ENCODE measurements at regions not wholly inside any gene's neighbourhood (a gene's known extent, or its start where the extent isn't known, plus 50 kb on each side); places are given as distances from the start of the nearest gene placed in this dataset.

DNA sequence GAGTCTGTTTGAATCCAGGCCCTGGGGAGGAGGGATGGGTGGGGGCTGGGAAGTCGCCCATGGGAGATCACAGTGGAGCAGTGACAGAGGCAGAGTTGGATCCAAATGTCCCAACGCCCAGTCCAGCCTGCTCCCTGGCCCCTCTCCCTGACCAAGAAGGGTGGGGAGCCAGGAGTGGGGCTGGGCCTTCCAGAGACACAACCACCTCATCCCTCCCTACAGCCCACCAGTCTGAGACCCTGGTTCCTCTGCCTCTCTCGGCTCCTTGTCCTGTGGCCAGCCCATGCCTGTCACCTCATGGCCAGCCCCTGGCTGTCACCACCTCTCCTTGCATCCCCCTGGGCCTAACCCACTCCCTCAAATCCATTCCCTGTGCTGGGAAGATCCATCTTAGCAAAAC, 71.2 kb upstream of the PRR5 start:
- no peaks in the 10 kb centered on the region for H4K20me1 ChIP-seq
- no peaks in the 10 kb centered on the region for H3K36me3 ChIP-seq
- H3K27me3 ChIP-seq: no peaks in the 10 kb centered on the region
- no peak overlapping the region for H3K4me2 ChIP-seq
- TF ChIP-seq Cebpa-rat (IDR thresholded peaks at IDR 0.05): no peak
- H3K9me3 ChIP-seq: peaks cover 7% of the 10 kb centered on the region; the same call in 1 of the 2 replicates
- H3K4me3 ChIP-seq: no peak overlapping the region
- H3K4me1 ChIP-seq: peaks cover 34% of the 10 kb centered on the region
- no peak overlapping the region for H3K9ac ChIP-seq
- H3K27ac ChIP-seq: no peak overlapping the region

DNA sequence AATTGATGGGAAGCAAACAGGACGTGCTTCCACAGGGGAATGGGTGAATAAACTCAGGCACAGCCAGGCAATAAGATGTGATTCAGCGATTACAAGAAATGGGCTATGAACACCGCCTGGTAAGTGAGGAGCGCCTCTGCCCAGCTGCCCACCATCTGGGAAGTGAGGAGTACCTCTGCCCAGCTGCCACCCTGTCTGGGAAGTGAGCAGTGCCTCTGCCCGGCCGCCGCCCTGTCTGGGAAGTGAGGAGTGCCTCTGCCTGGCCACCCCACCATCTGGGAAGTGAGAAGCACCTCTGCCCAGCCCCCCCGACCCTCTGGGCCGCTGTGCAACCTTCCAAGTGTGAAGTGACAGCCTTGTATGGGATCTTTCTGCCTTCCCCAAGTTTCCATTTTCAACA, 73.2 kb upstream of the PRR5 start:
- Histone ChIP-seq H3K36me3 (no peaks in the 10 kb centered on the region), H3K4me3 (no peak overlapping the region), H3K9me3 (peaks cover 7% of the 10 kb centered on the region; the same call in 1 of the 2 replicates), H3K27ac (no peak overlapping the region), H3K4me2 (no peak overlapping the region), H3K4me1 (peaks cover 21% of the 10 kb centered on the region), H3K9ac (no peak overlapping the region), H3K27me3 (no peaks in the 10 kb centered on the region), H4K20me1 (no peaks in the 10 kb centered on the region)
- TF ChIP-seq Cebpa-rat (IDR thresholded peaks at IDR 0.05): no peak

DNA sequence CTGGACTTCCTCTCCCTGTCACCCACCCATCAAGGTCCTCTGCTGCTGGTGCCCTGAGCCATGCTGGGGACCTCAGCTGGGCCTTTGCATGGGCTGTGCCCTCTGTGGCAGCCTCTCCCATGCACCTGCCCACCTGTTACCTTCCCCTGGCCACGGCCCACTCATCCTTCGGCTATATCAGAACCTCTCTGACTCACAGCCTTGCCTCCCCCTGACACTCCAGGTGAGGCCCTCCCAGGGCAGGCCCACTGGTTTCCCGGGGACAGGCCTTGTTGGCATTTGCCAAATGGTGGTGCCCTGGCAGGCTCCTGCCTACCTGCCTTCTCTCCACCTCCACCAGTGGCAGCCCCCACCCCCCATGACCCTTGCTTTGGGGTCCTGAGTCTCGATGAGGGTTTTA, 73.7 kb upstream of the PRR5 start:
- no peak overlapping the region for H3K9ac ChIP-seq
- H3K9me3 ChIP-seq: peaks cover 7% of the 10 kb centered on the region; the same call in 1 of the 2 replicates
- H4K20me1 ChIP-seq: no peaks in the 10 kb centered on the region
- H3K4me3 ChIP-seq: no peak overlapping the region
- no peaks in the 10 kb centered on the region for H3K27me3 ChIP-seq
- H3K36me3 ChIP-seq: no peaks in the 10 kb centered on the region
- H3K4me2 ChIP-seq: no peak overlapping the region
- TF ChIP-seq Cebpa-rat (IDR thresholded peaks at IDR 0.05): no peak
- H3K4me1 ChIP-seq: peaks cover 21% of the 10 kb centered on the region
- no peak overlapping the region for H3K27ac ChIP-seq

DNA sequence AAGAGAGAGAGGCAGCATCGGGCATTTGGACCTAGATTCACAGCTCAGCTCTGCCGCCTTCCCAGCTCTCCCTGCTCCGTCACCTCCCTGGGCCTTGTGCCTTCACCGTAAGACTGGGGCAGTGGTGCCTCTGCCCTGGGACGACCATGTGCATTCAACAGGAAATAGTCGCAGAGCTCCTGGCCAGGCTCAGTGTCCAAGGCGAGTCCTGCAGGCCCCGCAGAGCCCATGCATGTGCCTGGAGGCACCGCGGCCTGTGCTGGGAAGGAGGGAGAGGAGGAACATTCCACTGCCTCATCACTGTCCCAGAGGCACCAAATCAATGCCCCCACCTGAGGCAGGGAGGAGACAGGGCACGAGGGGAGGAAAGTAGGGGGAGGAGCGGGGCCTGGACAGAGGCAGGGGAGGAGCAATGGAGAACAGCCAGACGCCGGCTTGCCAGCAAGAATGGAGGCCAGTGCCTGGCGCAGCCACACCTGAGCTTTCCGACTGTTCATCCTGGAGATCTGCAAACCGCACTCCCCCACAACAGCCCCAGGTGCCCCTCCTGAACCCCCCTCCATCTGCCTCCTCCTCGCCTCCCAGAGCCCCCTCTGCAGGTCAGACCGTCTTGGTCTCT, 74.4 kb upstream of the PRR5 start:
- no peak for TF ChIP-seq Cebpa-rat (IDR thresholded peaks at IDR 0.05)
- Histone ChIP-seq H3K27ac (no peak overlapping the region), H3K36me3 (no peaks in the 10 kb centered on the region), H3K4me3 (no peak overlapping the region), H4K20me1 (no peaks in the 10 kb centered on the region), H3K9ac (no peak overlapping the region), H3K9me3 (peaks cover 7% of the 10 kb centered on the region; the same call in 1 of the 2 replicates), H3K4me2 (no peak overlapping the region), H3K27me3 (no peaks in the 10 kb centered on the region), H3K4me1 (peaks cover 15% of the 10 kb centered on the region)

DNA sequence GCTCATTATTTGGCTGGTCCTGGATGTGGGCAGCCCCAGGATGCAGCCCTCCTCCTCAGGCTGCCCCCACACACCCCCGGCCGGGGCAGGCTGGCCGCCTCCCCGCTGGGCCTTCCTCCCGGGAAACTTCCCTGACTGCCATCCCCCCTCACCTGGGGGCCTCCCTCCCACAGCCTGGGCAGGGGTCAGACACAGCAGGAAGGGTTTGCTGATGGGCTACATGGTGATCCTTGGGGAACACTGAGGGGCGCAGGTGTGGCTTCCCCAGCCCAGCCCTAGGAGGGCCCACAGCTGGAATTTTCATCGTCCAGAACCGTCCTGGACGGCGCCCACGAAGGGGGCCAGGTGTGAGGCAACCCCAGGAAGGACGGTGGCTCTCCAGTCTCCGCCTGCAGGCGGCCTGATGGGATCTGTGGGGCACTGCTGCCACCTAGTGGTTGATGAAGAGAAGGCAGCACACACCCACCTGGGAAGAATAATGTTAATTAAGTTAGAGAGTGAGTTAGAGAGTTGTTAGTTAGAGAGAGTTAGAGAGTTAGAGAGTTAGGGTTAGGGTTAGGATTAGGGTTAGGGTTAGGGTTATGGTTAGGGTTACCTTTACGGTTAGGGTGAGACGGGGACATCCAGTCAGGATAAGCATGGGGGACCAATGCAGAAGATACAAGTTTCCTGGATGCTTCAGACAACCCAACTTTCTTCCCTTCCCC, 75.9 kb upstream of the PRR5 start:
- Histone ChIP-seq H3K4me3 (no peak overlapping the region), H3K27me3 (no peaks in the 10 kb centered on the region), H4K20me1 (no peaks in the 10 kb centered on the region), H3K4me1 (peaks cover 13% of the 10 kb centered on the region), H3K36me3 (no peaks in the 10 kb centered on the region), H3K9ac (no peak overlapping the region), H3K4me2 (peak overlapping the region; percentile 36; the same call in 1 of the 2 replicates), H3K9me3 (0 out of 2 replicates have a peak, but pooled peaks cover 3% of the 10 kb centered on the region), H3K27ac (no peak overlapping the region)
- TF ChIP-seq Cebpa-rat (IDR thresholded peaks at IDR 0.05): 0 out of 2 replicates have a peak, but pooled peaks have one; percentile 28

DNA sequence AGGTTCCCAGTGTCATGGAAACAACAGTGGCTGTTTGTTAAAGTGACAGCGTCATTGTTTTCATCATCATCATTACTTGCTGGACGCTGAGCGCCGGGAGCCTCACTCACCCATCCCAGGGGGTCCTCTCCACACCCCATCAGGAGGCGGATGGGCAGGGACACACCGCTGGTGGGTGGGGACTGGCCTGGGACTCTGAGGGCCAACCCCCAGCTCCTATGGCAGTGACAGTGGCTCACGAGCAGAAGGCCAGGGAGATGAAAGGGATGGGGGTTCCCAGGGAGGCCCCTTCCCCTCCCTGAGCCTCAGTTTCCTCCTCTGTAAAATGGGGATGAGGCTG, 76.6 kb upstream of the PRR5 start:
- Histone ChIP-seq H3K27ac (no peak overlapping the region), H4K20me1 (no peaks in the 10 kb centered on the region), H3K9me3 (no peaks in the 10 kb centered on the region), H3K27me3 (no peaks in the 10 kb centered on the region), H3K4me3 (no peak overlapping the region), H3K36me3 (no peaks in the 10 kb centered on the region), H3K4me2 (no peak overlapping the region), H3K9ac (no peak overlapping the region), H3K4me1 (peaks cover 20% of the 10 kb centered on the region)
- TF ChIP-seq Cebpa-rat (IDR thresholded peaks at IDR 0.05): no peak

DNA sequence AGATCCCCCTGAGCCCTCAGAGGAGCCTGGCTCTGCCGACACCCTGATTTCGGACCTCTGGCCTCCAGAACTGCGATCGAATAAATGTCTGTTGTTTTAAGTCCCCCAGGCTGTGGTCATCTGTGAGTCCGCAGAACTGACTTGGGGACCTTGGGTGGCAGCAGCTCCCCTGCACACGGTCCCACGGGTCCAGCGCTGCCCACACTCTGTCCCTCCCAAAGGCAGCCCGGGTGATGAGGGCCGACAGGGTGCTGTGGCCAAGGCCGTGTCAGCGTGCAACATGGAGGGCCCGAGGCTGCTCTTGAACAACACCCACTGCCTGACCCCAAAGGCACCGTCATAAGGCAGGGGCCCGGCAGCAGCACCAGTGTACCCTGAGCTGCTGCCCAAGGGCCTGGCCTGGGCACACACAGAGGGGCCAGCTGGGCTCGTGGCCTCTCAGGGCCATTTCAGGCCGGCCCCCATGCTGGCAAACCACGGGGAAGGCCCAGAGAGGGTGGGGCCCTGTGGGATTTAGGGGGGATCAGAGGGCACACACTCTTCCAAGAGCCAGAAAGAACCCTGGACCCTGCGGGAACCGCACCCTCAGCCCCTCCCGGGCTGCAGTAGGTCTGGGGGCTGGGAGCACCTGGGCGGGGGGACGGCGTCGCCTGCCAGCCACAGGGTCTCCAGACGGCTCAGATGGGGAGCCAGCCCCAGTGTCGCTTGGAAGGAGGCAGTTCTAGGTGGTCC, 77.1 kb upstream of the PRR5 start:
- Histone ChIP-seq H3K9ac (no peak overlapping the region), H3K36me3 (no peaks in the 10 kb centered on the region), H3K27me3 (no peaks in the 10 kb centered on the region), H3K27ac (no peak overlapping the region), H3K4me3 (no peak overlapping the region), H3K4me1 (peaks cover 25% of the 10 kb centered on the region), H3K4me2 (no peak overlapping the region), H3K9me3 (no peaks in the 10 kb centered on the region), H4K20me1 (no peaks in the 10 kb centered on the region)
- no peak for TF ChIP-seq Cebpa-rat (IDR thresholded peaks at IDR 0.05)

DNA sequence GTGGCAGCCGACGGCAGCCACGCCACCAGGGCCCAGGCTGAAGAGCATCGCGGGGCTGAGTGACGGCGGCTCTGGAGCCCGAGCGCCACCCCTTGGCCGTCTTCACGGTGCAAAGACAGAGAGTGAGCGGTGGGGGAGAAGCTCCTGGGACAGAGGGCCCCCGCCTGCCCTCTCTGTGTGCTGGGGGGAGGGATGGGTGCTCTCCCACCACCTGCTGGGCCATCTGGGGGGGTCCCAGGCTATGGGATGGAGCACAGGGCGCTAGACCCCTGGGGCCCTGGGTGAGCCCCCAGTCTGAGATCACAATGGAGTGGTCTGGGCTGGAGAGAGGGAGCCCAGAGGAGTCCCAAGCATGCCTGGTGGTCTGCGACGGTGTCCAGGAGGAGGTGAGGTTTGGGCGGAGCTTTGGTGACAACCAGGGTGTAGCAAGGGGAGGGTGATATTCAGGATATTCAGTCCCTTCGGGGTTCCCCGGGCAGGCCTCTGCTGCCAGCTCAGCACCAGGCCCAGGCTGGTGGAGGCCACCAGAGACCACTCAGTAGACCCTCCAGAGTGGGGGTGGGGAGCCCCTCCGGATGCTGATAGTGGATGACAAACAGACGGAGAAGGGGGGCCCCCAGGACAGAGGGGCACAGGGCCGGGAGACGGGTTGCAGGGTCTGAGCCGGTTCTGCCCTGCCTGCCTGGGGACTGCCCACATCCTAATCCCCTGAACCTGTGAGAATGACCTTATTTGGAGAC, 78.1 kb upstream of the PRR5 start:
- no peak for TF ChIP-seq Cebpa-rat (IDR thresholded peaks at IDR 0.05)
- Histone ChIP-seq H3K4me2 (no peak overlapping the region), H3K9me3 (no peaks in the 10 kb centered on the region), H3K4me1 (peaks cover 32% of the 10 kb centered on the region), H3K27ac (no peak overlapping the region), H3K4me3 (no peak overlapping the region), H3K9ac (no peak overlapping the region), H3K27me3 (no peaks in the 10 kb centered on the region), H4K20me1 (no peaks in the 10 kb centered on the region), H3K36me3 (no peaks in the 10 kb centered on the region)

DNA sequence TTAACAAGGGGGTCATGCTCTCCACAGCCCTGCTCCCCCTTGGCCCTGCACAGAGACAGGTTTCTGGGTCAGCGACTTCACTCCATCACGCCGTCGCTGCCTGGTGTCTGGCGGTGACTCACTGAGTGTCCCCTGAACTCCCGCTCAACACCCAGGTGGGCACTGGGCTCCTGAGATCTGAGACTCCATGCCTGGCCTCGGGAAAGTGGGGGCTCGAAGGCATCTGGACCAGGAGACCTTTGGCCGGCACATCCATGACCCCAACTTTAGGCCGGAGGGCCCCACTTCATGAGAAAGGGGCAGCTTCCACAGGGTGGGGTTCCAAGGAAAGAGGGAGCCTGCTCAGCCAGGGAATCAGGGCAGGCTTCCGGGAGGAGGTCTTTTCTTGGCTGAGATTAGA, 79.3 kb upstream of the PRR5 start:
- Histone ChIP-seq H4K20me1 (no peaks in the 10 kb centered on the region), H3K9me3 (no peaks in the 10 kb centered on the region), H3K4me2 (no peak overlapping the region), H3K4me3 (no peak overlapping the region), H3K27ac (no peak overlapping the region), H3K27me3 (no peaks in the 10 kb centered on the region), H3K36me3 (no peaks in the 10 kb centered on the region), H3K4me1 (peaks cover 32% of the 10 kb centered on the region), H3K9ac (no peak overlapping the region)
- TF ChIP-seq Cebpa-rat (IDR thresholded peaks at IDR 0.05): no peak

DNA sequence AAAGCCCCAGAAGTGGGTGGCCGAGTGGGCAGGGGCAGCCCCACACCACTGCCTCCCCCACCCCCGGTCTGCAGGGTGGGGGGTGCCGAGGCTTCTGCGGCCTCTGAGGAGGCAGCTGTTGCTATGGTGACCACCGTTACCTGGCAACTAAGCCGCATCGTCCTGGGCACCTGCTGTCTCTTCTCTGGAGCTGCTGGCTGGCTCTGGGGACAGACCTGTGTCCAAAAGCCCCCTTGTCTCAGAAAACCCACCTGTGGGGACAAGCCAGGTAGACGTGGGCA, 79.9 kb upstream of the PRR5 start:
- no peak for TF ChIP-seq Cebpa-rat (IDR thresholded peaks at IDR 0.05)
- no peaks in the 10 kb centered on the region for H4K20me1 ChIP-seq
- H3K9me3 ChIP-seq: no peaks in the 10 kb centered on the region
- H3K36me3 ChIP-seq: no peaks in the 10 kb centered on the region
- no peak overlapping the region for H3K4me2 ChIP-seq
- H3K4me3 ChIP-seq: no peak overlapping the region
- no peak overlapping the region for H3K9ac ChIP-seq
- peaks cover 32% of the 10 kb centered on the region for H3K4me1 ChIP-seq
- H3K27me3 ChIP-seq: no peaks in the 10 kb centered on the region
- H3K27ac ChIP-seq: no peak overlapping the region
